IMR-90 (cell line): ENCODE measurements at regions not wholly inside any gene's neighbourhood (a gene's known extent, or its start where the extent isn't known, plus 50 kb on each side); places are given as distances from the start of the nearest gene placed in this dataset.

Source experiments
- ATAC-seq: fragments of 200-7000 bp; cut with Tn5 transposase; 2 replicates; pipeline ENCODE4 v1.9.1; 2020; ENCODE audit warnings: low read depth, mild to moderate bottlenecking, moderate library complexity
- BruUV-seq: library from RNA; stranded (reverse); fragments of 400-500 nt; replicated peaks from 2 replicates; lab custom pipeline; 2021; lab: Mats Ljungman, UMichigan
- CTCF ChIA-PET: fragments of 300-600 bp; formaldehyde crosslinking; extraction: SDS; loops from one replicate; lab custom pipeline; 2021; ENCODE audit warnings: antibody characterized with exemption; lab: Yijun Ruan, JAX
- POLR2A ChIA-PET: fragments of 300-600 bp; sonication (Branson Sonifier 250); formaldehyde crosslinking; loops from one replicate; lab custom pipeline; 2022; ENCODE audit warnings: antibody characterized with exemption; ENCODE audit not compliant: unreplicated experiment; lab: Charles Lee
- DNase-seq: peaks from one replicate; pipeline ENCODE4 v3.0.0; 2013
- H2AFZ ChIP-seq: replicated peaks from 2 replicates; pipeline ENCODE3; 2013; ENCODE audit warnings: low read length, mild to moderate bottlenecking; ENCODE audit not compliant: poor library complexity
- H2AK5ac ChIP-seq: 2 replicates; pipeline ENCODE4 v1.6.1; 2013; ENCODE audit warnings: low read depth, low read length, inconsistent platforms
- H2AK9ac ChIP-seq: replicated peaks from 2 replicates; pipeline ENCODE3; 2013; ENCODE audit warnings: mild to moderate bottlenecking, low read depth, low read length, moderate library complexity; ENCODE audit not compliant: poor library complexity
- H2BK120ac ChIP-seq: 2 replicates; pipeline ENCODE4 v1.6.1; 2013; ENCODE audit warnings: low read depth, low read length, inconsistent platforms
- H2BK15ac ChIP-seq: 3 replicates; pipeline ENCODE4 v1.6.1; 2013; ENCODE audit warnings: low read depth, low read length, inconsistent platforms
- H2BK20ac ChIP-seq: 2 replicates; pipeline ENCODE4 v1.6.1; 2013; ENCODE audit warnings: low read depth, mild to moderate bottlenecking, inconsistent platforms, low read length, moderate library complexity
- H2BK5ac ChIP-seq: 2 replicates; pipeline ENCODE4 v1.6.1; 2013; ENCODE audit warnings: mild to moderate bottlenecking, low read depth, low read length, inconsistent platforms; ENCODE audit not compliant: poor library complexity, severe bottlenecking
- H3K14ac ChIP-seq: replicated peaks from 2 replicates; pipeline ENCODE4 v1.6.1; 2013; ENCODE audit warnings: low read depth, low read length, inconsistent platforms
- H3K18ac ChIP-seq: 2 replicates; pipeline ENCODE4 v1.6.1; 2013; ENCODE audit warnings: low read depth, low read length, control low read depth
- H3K23ac ChIP-seq: 2 replicates; pipeline ENCODE4 v1.6.1; 2013; ENCODE audit warnings: low read depth, low read length, inconsistent platforms
- H3K27ac ChIP-seq: 2 replicates; pipeline ENCODE4 v1.5.1; 2013; ENCODE audit warnings: mild to moderate bottlenecking, control low read depth, low read length; ENCODE audit not compliant: insufficient read depth
- H3K27me3 ChIP-seq: 2 replicates; pipeline ENCODE4 v1.6.1; 2013; ENCODE audit warnings: low read length; ENCODE audit not compliant: control insufficient read depth, insufficient read depth
- H3K36me3 ChIP-seq: 2 replicates; pipeline ENCODE4 v1.6.1; 2013; ENCODE audit warnings: low read length, mixed read lengths; ENCODE audit not compliant: control insufficient read depth, insufficient read depth
- H3K4ac ChIP-seq: 2 replicates; pipeline ENCODE4 v1.6.1; 2013; ENCODE audit warnings: low read depth, low read length, inconsistent platforms
- H3K4me1 ChIP-seq: 2 replicates; pipeline ENCODE4 v1.6.1; 2013; ENCODE audit warnings: low read length, mixed read lengths; ENCODE audit not compliant: control insufficient read depth, insufficient read depth
- H3K4me2 ChIP-seq: 2 replicates; pipeline ENCODE4 v1.6.1; 2013; ENCODE audit warnings: low read depth, mild to moderate bottlenecking, control low read depth, low read length, moderate library complexity
- H3K4me3 ChIP-seq: 2 replicates; pipeline ENCODE4 v1.5.1; 2013; ENCODE audit warnings: low read depth, mild to moderate bottlenecking, control low read depth, low read length, moderate library complexity; ENCODE audit not compliant: insufficient read depth
- H3K56ac ChIP-seq: 2 replicates; pipeline ENCODE4 v1.6.1; 2013; ENCODE audit warnings: low read length, inconsistent platforms; ENCODE audit not compliant: insufficient read depth; ENCODE audit errors: extremely low read depth
- H3K79me1 ChIP-seq, 2 experiments: 2 replicates each; pipeline ENCODE4 v1.6.1; 2013; ENCODE audit warnings: low read length in 2 of 2, inconsistent platforms in 1 of 2, low read depth in 1 of 2
- H3K9ac ChIP-seq: 2 replicates; pipeline ENCODE4 v1.6.1; 2013; ENCODE audit warnings: low read depth, low read length, control low read depth
- H3K9me1 ChIP-seq: 2 replicates; pipeline ENCODE4 v1.6.1; 2013; ENCODE audit warnings: low read length, inconsistent platforms; ENCODE audit not compliant: insufficient read depth
- H3K9me3 ChIP-seq: 2 replicates; pipeline ENCODE4 v1.6.1; 2013; ENCODE audit warnings: low read length; ENCODE audit not compliant: control insufficient read depth, insufficient read depth
- H4K20me1 ChIP-seq: 2 replicates; pipeline ENCODE4 v1.6.1; 2013; ENCODE audit warnings: low read length, inconsistent platforms; ENCODE audit not compliant: insufficient read depth
- H4K5ac ChIP-seq: 2 replicates; pipeline ENCODE4 v1.6.1; 2013; ENCODE audit warnings: mild to moderate bottlenecking, low read depth, low read length, control low read depth
- H4K8ac ChIP-seq, 2 experiments: 2 replicates each; pipeline ENCODE4 v1.6.1; 2013; ENCODE audit warnings: low read depth in 2 of 2, low read length in 2 of 2, control low read depth in 1 of 2, inconsistent platforms in 1 of 2
- H4K91ac ChIP-seq: 2 replicates; pipeline ENCODE4 v1.6.1; 2013; ENCODE audit warnings: low read depth, low read length, inconsistent platforms; ENCODE audit not compliant: insufficient read depth
- BHLHE40 ChIP-seq: fragments of 150-350 bp; IDR thresholded peaks from 2 replicates; pipeline ENCODE4 v1.6.1; 2016; ENCODE audit warnings: mild to moderate bottlenecking, low read depth, low read length
- CEBPB ChIP-seq: IDR thresholded peaks from 2 replicates; pipeline ENCODE4 v1.6.1; 2012; ENCODE audit warnings: low read depth, low read length, improper control_type of control experiment
- CHD1 ChIP-seq: IDR thresholded peaks from 2 replicates; pipeline ENCODE4 v1.6.1; 2012; ENCODE audit warnings: low read depth, low read length, improper control_type of control experiment
- CTCF ChIP-seq: conservative IDR thresholded peaks from 2 replicates; pipeline ENCODE4 v1.5.1; 2012; ENCODE audit warnings: mild to moderate bottlenecking, low read depth, low read length, improper control_type of control experiment
- ELK1 ChIP-seq: fragments of 150-350 bp; IDR thresholded peaks from 2 replicates; pipeline ENCODE4 v1.6.1; 2016; ENCODE audit warnings: low read depth, mild to moderate bottlenecking, low read length, moderate library complexity, borderline replicate concordance
- FOS ChIP-seq: fragments of 150-350 bp; IDR thresholded peaks from 2 replicates; pipeline ENCODE4 v1.6.1; 2016; ENCODE audit warnings: low read depth, low read length
- MAFK ChIP-seq: IDR thresholded peaks from 2 replicates; pipeline ENCODE4 v1.6.1; 2012; ENCODE audit warnings: low read depth, low read length, improper control_type of control experiment
- MAZ ChIP-seq: IDR thresholded peaks from 2 replicates; pipeline ENCODE4 v1.6.1; 2012; ENCODE audit warnings: low read depth, mild to moderate bottlenecking, low read length, improper control_type of control experiment, moderate library complexity, borderline replicate concordance
- MXI1 ChIP-seq: IDR thresholded peaks from 2 replicates; pipeline ENCODE4 v1.6.1; 2012; ENCODE audit warnings: low read depth, mild to moderate bottlenecking, low read length, moderate library complexity, borderline replicate concordance
- NFE2L2 ChIP-seq: fragments of 150-350 bp; IDR thresholded peaks from 2 replicates; pipeline ENCODE4 v1.6.1; 2016; ENCODE audit warnings: low read depth, mild to moderate bottlenecking, low read length
- POLR2A ChIP-seq: IDR thresholded peaks from 2 replicates; pipeline ENCODE4 v1.6.1; 2012; ENCODE audit warnings: mild to moderate bottlenecking, low read depth, low read length
- RAD21 ChIP-seq: IDR thresholded peaks from 2 replicates; pipeline ENCODE4 v1.6.1; 2012; ENCODE audit warnings: low read length, improper control_type of control experiment
- RCOR1 ChIP-seq: IDR thresholded peaks from 2 replicates; pipeline ENCODE4 v1.6.1; 2012; ENCODE audit warnings: mild to moderate bottlenecking, low read length, improper control_type of control experiment; ENCODE audit not compliant: insufficient replicate concordance
- RFX5 ChIP-seq: IDR thresholded peaks from 2 replicates; pipeline ENCODE4 v1.8.0; 2012; ENCODE audit warnings: low read depth, mild to moderate bottlenecking, low read length, moderate library complexity
- SMC3 ChIP-seq: fragments of 150-350 bp; IDR thresholded peaks from 2 replicates; pipeline ENCODE4 v1.6.1; 2016; ENCODE audit warnings: low read depth, mild to moderate bottlenecking, antibody characterized with exemption, low read length, moderate library complexity
- WGBS, 2 experiments: methylation state at CpG; one replicate each; pipeline versions ENCODE4 v1.1.5 to v1.1.7; 2013; ENCODE audit warnings: missing lambda C conversion rate in 2 of 2; ENCODE audit not compliant: insufficient read length in 1 of 2; ENCODE audit errors: extremely low coverage in 2 of 2; 5-methylcytosine and 5-hydroxymethylcytosine counted together
- dilution Hi-C: fragments of 300-500 bp; cut with HindIII; formaldehyde crosslinking; loops from one replicate; pipeline ENCODE4 v1.14.3; 2018; ENCODE audit warnings: low sequenced_read_pairs; ENCODE audit not compliant: unreplicated experiment
- in situ Hi-C: fragments of 300-500 bp; cut with MboI; formaldehyde crosslinking; loops from 3 replicates; pipeline ENCODE4 v1.14.3; 2019; ENCODE audit warnings: low sequenced_read_pairs, inconsistent platforms, mixed read lengths
- intact Hi-C: fragments of 100-400 bp; cut with micrococcal nuclease; formaldehyde crosslinking; loops from 2 replicates; pipeline ENCODE4 v1.10.0; 2022

DNA sequence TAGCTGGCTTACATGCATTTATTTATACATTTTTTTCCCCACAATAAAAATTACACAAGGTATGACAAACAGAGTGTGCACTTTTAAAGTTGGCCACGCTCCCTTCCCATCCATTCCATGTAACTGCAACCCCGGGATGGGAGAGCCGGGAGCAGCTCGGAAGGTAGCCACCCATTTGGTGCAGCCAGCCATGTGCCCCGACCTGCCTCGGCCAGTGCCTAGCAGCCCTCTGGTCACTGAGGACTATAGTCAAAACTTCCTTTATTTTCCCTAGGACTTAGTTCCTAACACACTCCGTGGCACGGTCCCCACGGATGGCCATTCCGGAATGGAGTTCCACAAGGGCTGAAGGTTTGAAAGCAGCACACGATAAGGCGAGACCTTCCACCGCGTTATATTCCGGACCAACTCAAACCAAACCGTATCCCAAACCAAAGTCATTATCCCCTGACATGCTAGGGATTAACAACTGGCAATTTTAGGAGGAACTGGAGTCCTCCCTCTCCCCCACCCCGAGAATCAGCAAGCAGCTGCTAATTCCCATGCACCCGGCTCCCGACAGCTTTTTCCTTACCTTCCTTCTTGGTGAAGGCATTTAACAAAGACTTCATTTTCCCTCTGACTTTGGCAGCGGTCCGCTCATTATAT is 426.4 kb downstream of the SHANK2 start:
- CTCF ChIA-PET = interaction anchor here (0.6 to 1.6 kb wide), 3 partner anchors 11 to 59 kb away, joined by 3 to 6 read pairs (median 4); no protein-coding TSS in a partner anchor
- ATAC-seq = no peak
- dilution Hi-C loops = no loop called here

More for the DNA sequence above, 426.4 kb downstream of the SHANK2 start:
- H3K4me1 ChIP-seq = peaks cover 2% of the 10 kb centered on the region; the same call in 1 of the 2 replicates
- no peak overlapping the region for H2AK5ac ChIP-seq
- no peaks in the 10 kb centered on the region for H3K9me1 ChIP-seq
- no peak overlapping the region for H3K14ac ChIP-seq
- no peak overlapping the region for H3K27ac ChIP-seq
- no TSS peak for BruUV-seq
- H4K5ac ChIP-seq = no peak overlapping the region
- no peak overlapping the region for H3K9ac ChIP-seq
- H4K20me1 ChIP-seq = no peaks in the 10 kb centered on the region; the same call in 1 of the 2 replicates
- H3K27me3 ChIP-seq = peaks cover 21% of the 10 kb centered on the region
- in situ Hi-C loops = no loop called here
- H3K36me3 ChIP-seq = no peaks in the 10 kb centered on the region
- H3K56ac ChIP-seq = no peak overlapping the region
- H2AK9ac ChIP-seq = no peak overlapping the region
- H3K4me2 ChIP-seq = no peak overlapping the region
- no peak overlapping the region for H2BK5ac ChIP-seq
- H4K91ac ChIP-seq = no peak overlapping the region
- no peak overlapping the region for H2AFZ ChIP-seq
- WGBS, 2 experiments = 37% methylated on average over 9 of the region's 21 CpGs; no CpG with 5 or more reads in 1 of the 2 experiments
- H3K4me3 ChIP-seq = no peak overlapping the region
- H2BK20ac ChIP-seq = no peak overlapping the region
- no peak overlapping the region for H3K18ac ChIP-seq
- POLR2A ChIA-PET = no interaction called here
- H4K8ac ChIP-seq = no peak overlapping the region
- intact Hi-C loops = no loop called here
- H3K23ac ChIP-seq = no peak overlapping the region
- H3K4ac ChIP-seq = no peak overlapping the region
- no peak overlapping the region for H2BK120ac ChIP-seq
- H3K79me1 ChIP-seq = no peaks in the 10 kb centered on the region
- no peak overlapping the region for H2BK15ac ChIP-seq
- no peak for TF ChIP-seq RFX5
- TF ChIP-seq NFE2L2 = no peak
- TF ChIP-seq POLR2A = no peak
- TF ChIP-seq FOS = no peak
- TF ChIP-seq MAFK = no peak
- no peak for TF ChIP-seq MXI1
- no peak for TF ChIP-seq MAZ
- TF ChIP-seq RCOR1 = no peak
- TF ChIP-seq CEBPB = no peak
- no peak for TF ChIP-seq CTCF
- TF ChIP-seq BHLHE40 = no peak
- TF ChIP-seq RAD21 = no peak
- TF ChIP-seq ELK1 = no peak
- TF ChIP-seq CHD1 = no peak
- TF ChIP-seq SMC3 = no peak
- H3K9me3 ChIP-seq = no peaks in the 10 kb centered on the region; the same call in 1 of the 2 replicates
- DNase-seq = no peak
